SIG-M5 treated with dmso at 0.1 percent for 504 hours (cell line): ENCODE measurements at regions not wholly inside any gene's neighbourhood (a gene's known extent, or its start where the extent isn't known, plus 50 kb on each side); places are given as distances from the start of the nearest gene placed in this dataset.

Source experiments
- DNase-seq: peaks from one replicate; lab custom pipeline; 2025; ENCODE audit not compliant: unreplicated experiment; lab: John Stamatoyannopoulos, UW

GRCh38 chr14:100955201-100955600 lies 51.7 kb upstream of the RTL1 start:
- no peak for DNase-seq

- DNase-seq: no peak
These were observed 59.0 kb upstream of the RTL1 start for GRCh38 chr14:100962494-100962893.

GRCh38 chr14:100965296-100965695 lies 61.8 kb upstream of the RTL1 start:
- DNase-seq: no peak

- no peak for DNase-seq
These were observed 63.7 kb upstream of the RTL1 start for GRCh38 chr14:100967178-100967577.

GRCh38 chr14:100967930-100968329 lies 64.4 kb upstream of the RTL1 start:
- DNase-seq: no peak

- DNase-seq: no peak
These were observed 68.8 kb upstream of the RTL1 start for GRCh38 chr14:100972118-100972897.

- DNase-seq: no peak
These were observed 72.1 kb upstream of the RTL1 start for GRCh38 chr14:100975671-100976070.

GRCh38 chr14:100979079-100979478 lies 75.6 kb upstream of the RTL1 start:
- no peak for DNase-seq

- DNase-seq: no peak
These were observed 76.3 kb upstream of the RTL1 start for GRCh38 chr14:100979780-100980179.

- DNase-seq: no peak
These were observed 77.3 kb upstream of the RTL1 start for GRCh38 chr14:100980823-100981222.

GRCh38 chr14:100981809-100982208 lies 78.3 kb upstream of the RTL1 start:
- DNase-seq: no peak

- DNase-seq: no peak
These were observed 78.8 kb upstream of the RTL1 start for GRCh38 chr14:100982353-100982752.

- no peak for DNase-seq
These were observed 79.2 kb upstream of the RTL1 start for GRCh38 chr14:100982762-100983161.

GRCh38 chr14:100983710-100984109 lies 80.2 kb upstream of the RTL1 start:
- no peak for DNase-seq

- DNase-seq: no peak
These were observed 84.5 kb upstream of the RTL1 start for GRCh38 chr14:100988011-100988410.

GRCh38 chr14:100988411-100988900 lies 84.9 kb upstream of the RTL1 start:
- no peak for DNase-seq

- DNase-seq: no peak
These were observed 85.4 kb upstream of the RTL1 start for GRCh38 chr14:100988956-100989355.

GRCh38 chr14:100989924-100990323 lies 86.4 kb upstream of the RTL1 start:
- DNase-seq: no peak

- DNase-seq: no peak
These were observed 90.6 kb upstream of the RTL1 start for GRCh38 chr14:100994082-100994481.

- DNase-seq: no peak
These were observed 91.3 kb upstream of the RTL1 start for GRCh38 chr14:100994756-100995330.

GRCh38 chr14:101000711-101001250 lies 97.3 kb upstream of the RTL1 start:
- no peak for DNase-seq

GRCh38 chr14:101001311-101002069 lies 98.0 kb upstream of the RTL1 start:
- no peak for DNase-seq
